ENCODE measurements at regions not wholly inside any gene's neighbourhood (a gene's known extent, or its start where the extent isn't known, plus 50 kb on each side); places are given as distances from the start of the nearest gene placed in this dataset.

- TF ChIP-seq, protein P1, sequence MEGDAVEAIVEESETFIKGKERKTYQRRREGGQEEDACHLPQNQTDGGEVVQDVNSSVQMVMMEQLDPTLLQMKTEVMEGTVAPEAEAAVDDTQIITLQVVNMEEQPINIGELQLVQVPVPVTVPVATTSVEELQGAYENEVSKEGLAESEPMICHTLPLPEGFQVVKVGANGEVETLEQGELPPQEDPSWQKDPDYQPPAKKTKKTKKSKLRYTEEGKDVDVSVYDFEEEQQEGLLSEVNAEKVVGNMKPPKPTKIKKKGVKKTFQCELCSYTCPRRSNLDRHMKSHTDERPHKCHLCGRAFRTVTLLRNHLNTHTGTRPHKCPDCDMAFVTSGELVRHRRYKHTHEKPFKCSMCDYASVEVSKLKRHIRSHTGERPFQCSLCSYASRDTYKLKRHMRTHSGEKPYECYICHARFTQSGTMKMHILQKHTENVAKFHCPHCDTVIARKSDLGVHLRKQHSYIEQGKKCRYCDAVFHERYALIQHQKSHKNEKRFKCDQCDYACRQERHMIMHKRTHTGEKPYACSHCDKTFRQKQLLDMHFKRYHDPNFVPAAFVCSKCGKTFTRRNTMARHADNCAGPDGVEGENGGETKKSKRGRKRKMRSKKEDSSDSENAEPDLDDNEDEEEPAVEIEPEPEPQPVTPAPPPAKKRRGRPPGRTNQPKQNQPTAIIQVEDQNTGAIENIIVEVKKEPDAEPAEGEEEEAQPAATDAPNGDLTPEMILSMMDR (IDR thresholded peaks at IDR 0.05) = no peak
- no peak for TF ChIP-seq POLR2A (IDR thresholded peaks at IDR 0.05)
Observed at GRCh38 chr10:10193848-10194247, 823.8 kb upstream of the CELF2 start.

Data from thyroid gland (tissue), 4 donors.